T-cell (primary cell): ENCODE measurements at regions not wholly inside any gene's neighbourhood (a gene's known extent, or its start where the extent isn't known, plus 50 kb on each side); places are given as distances from the start of the nearest gene placed in this dataset.
A peak's percentile ranks its signal among the peaks of the same experiment; 100 is the strongest.
"Not testable (repeated sequence)": the region's sequence is repeated elsewhere in the genome, so short reads cannot be mapped to it uniquely, and the experiment has no call there.

ENCODE experiments used
- ATAC-seq, 4 experiments: fragments of 200-7000 bp in 3 of 4; fragments of 150-1000 bp in 1 of 4; cut with Tn5 transposase; replicated peaks in 1 of 4; 1 replicate in 3 of 4; 2 replicates in 1 of 4; pipeline ENCODE4 v1.10.0; 2021; ENCODE audit warnings: moderate library complexity in 3 of 4, mild to moderate bottlenecking in 2 of 4, moderate number of reproducible peaks in 1 of 4
- CTCF ChIA-PET, 2 donors: fragments of 300-600 bp; sonication (Branson Sonifier 250); formaldehyde crosslinking; loops; one replicate each; lab custom pipeline; 2022; ENCODE audit warnings: antibody characterized with exemption in 2 of 2; lab: Charles Lee
- POLR2A ChIA-PET, 2 donors: fragments of 300-600 bp; sonication (Branson Sonifier 250); formaldehyde crosslinking; loops; one replicate each; lab custom pipeline; 2022; ENCODE audit warnings: antibody characterized with exemption in 2 of 2; lab: Charles Lee
- DNase-seq, 35 experiments: peaks; one replicate each; pipeline versions ENCODE4 v3.0.0 to v3.0.0-alpha.2; 2013 to 2023
- H3K27ac ChIP-seq: one replicate; pipeline ENCODE4 v1.5.1; 2013; ENCODE audit warnings: low read length
- H3K27me3 ChIP-seq, 2 experiments: replicated peaks in 1 of 2; 1 replicate in 1 of 2; 2 replicates in 1 of 2; pipeline versions ENCODE4 v1.6.1 to v1.7.0; 2013; ENCODE audit warnings: low read length in 1 of 2, mixed read lengths in 1 of 2; ENCODE audit not compliant: control insufficient read depth in 2 of 2, insufficient read depth in 2 of 2; ENCODE audit errors: extremely low read depth in 1 of 2
- H3K36me3 ChIP-seq, 2 donors: 1 replicate in 1 of 2; 2 replicates in 1 of 2; pipeline versions ENCODE4 v1.6.1 to v1.7.0; 2013; ENCODE audit warnings: low read length in 1 of 2; ENCODE audit not compliant: control insufficient read depth in 2 of 2, insufficient read depth in 1 of 2; ENCODE audit errors: extremely low read depth in 1 of 2
- H3K4me1 ChIP-seq, 2 experiments: 1 replicate in 1 of 2; 2 replicates in 1 of 2; pipeline versions ENCODE4 v1.6.1 to v1.7.0; 2013; ENCODE audit warnings: low read length in 2 of 2, mixed read lengths in 1 of 2; ENCODE audit not compliant: insufficient read depth in 2 of 2, control insufficient read depth in 1 of 2; ENCODE audit errors: extremely low read depth in 1 of 2
- H3K4me3 ChIP-seq, 2 donors: 1 replicate in 1 of 2; 2 replicates in 1 of 2; pipeline versions ENCODE4 v1.5.1 to v1.7.0; 2013; ENCODE audit warnings: mild to moderate bottlenecking in 2 of 2, low read length in 1 of 2, moderate library complexity in 1 of 2; ENCODE audit not compliant: control insufficient read depth in 1 of 2; ENCODE audit errors: extremely low read depth in 1 of 2
- H3K9me3 ChIP-seq: 2 replicates; pipeline ENCODE4 v1.7.0; 2013
- H3K27ac Mint-ChIP-seq, 2 donors: one replicate each; pipeline ENCODE4 v1.8.0; 2020 to 2021; ENCODE audit warnings: mild to moderate bottlenecking in 2 of 2, mixed read lengths in 2 of 2
- H3K27me3 Mint-ChIP-seq, 2 donors: one replicate each; pipeline ENCODE4 v1.8.0; 2021 to 2022; ENCODE audit warnings: mixed read lengths in 2 of 2
- H3K36me3 Mint-ChIP-seq: one replicate; pipeline ENCODE4 v1.8.0; 2021; ENCODE audit warnings: mixed read lengths
- H3K4me1 Mint-ChIP-seq, 3 donors: one replicate each; pipeline ENCODE4 v1.8.0; 2020 to 2022; ENCODE audit warnings: mixed read lengths in 3 of 3, mild to moderate bottlenecking in 1 of 3
- H3K4me3 Mint-ChIP-seq, 3 donors: one replicate each; pipeline ENCODE4 v1.8.0; 2020 to 2022; ENCODE audit warnings: mild to moderate bottlenecking in 3 of 3, mixed read lengths in 3 of 3, moderate library complexity in 3 of 3
- H3K9me3 Mint-ChIP-seq, 3 donors: one replicate each; pipeline ENCODE4 v1.8.0; 2020 to 2022; ENCODE audit warnings: mixed read lengths in 3 of 3
- WGBS: methylation state at CpG from one replicate; pipeline ENCODE4 v1.1.5; 2013; ENCODE audit warnings: missing lambda C conversion rate; ENCODE audit not compliant: insufficient coverage; 5-methylcytosine and 5-hydroxymethylcytosine counted together

DNA sequence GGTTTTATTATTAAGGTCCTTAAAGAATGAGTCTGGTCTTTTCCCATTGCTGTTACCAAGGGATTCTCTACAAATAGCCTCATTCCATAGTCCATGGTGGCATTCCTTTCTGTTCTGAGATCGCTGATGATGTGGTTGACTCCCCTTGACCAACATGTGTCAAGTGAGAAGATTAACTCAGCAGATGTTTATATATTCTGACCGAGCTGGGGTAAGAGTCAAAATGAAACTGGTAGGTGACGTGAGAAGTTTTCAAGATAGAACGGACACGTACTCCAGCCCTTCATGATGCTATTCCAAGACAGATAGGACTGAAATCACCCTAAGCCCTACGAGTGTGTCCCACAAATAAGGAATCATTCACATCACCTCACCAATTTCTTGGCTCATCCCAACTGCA is 155.5 kb upstream of the WWC1 start:
- POLR2A ChIA-PET: no interaction called here
- Mint-ChIP-seq H3K4me3 (no peak overlapping the region), H3K36me3 (no peaks in the 10 kb centered on the region), H3K4me1 (peaks cover 0 to 3% (median 0%) of the 10 kb centered on the region in 3 donors), H3K9me3 (peaks cover 0 to 3% (median 0%) of the 10 kb centered on the region in 3 donors), H3K27me3 (no peaks in the 10 kb centered on the region), H3K27ac (no peak overlapping the region)
- no peaks in the 10 kb centered on the region for H3K4me1 ChIP-seq
- H3K4me3 ChIP-seq: no peak overlapping the region
- CTCF ChIA-PET: no interaction called here
- DNase-seq (no peak), ATAC-seq (no peak)
- H3K36me3 ChIP-seq: no peaks in the 10 kb centered on the region
- H3K27me3 ChIP-seq: no peaks in the 10 kb centered on the region
- no peaks in the 10 kb centered on the region for H3K9me3 ChIP-seq
- no peak overlapping the region for H3K27ac ChIP-seq
- 39% methylated on average over 3 of the region's 6 CpGs for WGBS

DNA sequence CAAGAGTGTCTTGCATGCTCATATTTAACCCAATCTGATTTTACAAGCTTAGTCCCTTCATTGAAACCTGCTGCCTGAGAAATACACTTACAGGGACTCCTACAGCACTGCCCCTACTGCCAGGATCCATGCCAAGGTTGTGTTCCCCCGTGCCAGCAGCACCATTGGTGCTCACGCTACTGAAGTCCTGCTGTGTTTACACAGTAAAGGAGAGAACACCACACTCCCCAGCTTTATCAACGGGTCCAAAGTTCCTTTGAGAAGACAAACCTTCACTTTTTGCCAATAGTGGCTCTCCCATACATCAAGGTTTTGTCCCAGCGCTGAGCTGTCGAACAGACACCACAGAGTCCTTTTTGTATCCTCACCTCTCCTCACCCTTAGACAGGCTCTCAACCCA is 155.1 kb upstream of the WWC1 start:
- H3K27me3 ChIP-seq: no peaks in the 10 kb centered on the region
- H3K9me3 ChIP-seq: no peaks in the 10 kb centered on the region
- no peaks in the 10 kb centered on the region for H3K36me3 Mint-ChIP-seq
- H3K4me3 Mint-ChIP-seq: no peak overlapping the region
- DNase-seq (no peak), ATAC-seq (no peak)
- no peaks in the 10 kb centered on the region for H3K36me3 ChIP-seq
- ChIA-PET POLR2A (interaction anchor here in 1 of 2 donors (0.5 kb wide), 1 partner anchor 19 kb away, joined by 7 read pairs; no protein-coding TSS in a partner anchor), CTCF (no interaction called here)
- H3K9me3 Mint-ChIP-seq: peaks cover 0 to 3% (median 0%) of the 10 kb centered on the region in 3 donors
- H3K27me3 Mint-ChIP-seq: no peaks in the 10 kb centered on the region
- H3K4me1 ChIP-seq: no peaks in the 10 kb centered on the region
- no peak overlapping the region for H3K27ac Mint-ChIP-seq
- H3K27ac ChIP-seq: no peak overlapping the region
- no peak overlapping the region for H3K4me3 ChIP-seq
- WGBS: 77% methylated on average over 2 of the region's 5 CpGs
- H3K4me1 Mint-ChIP-seq: peaks cover 0 to 3% (median 0%) of the 10 kb centered on the region in 3 donors

DNA sequence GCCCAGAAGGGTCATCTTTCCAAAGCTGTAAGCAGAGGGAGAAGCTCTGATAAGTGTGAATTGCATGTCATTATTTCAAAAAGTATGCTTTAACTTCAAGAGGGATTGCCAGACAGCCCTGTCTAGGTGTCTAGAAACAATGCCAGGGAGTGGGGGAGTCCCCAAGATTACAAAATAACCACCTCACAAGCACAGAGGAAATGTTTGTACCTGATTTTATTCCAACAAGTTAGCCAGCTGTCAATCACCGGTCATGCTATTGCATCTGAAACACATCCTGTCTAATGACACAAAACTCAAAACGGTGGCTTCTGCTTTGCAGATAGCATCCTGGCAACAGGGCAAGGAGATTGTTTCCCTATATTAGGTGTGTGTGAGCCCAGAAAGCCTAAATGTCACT is 154.2 kb upstream of the WWC1 start:
- Histone ChIP-seq H3K9me3 (no peaks in the 10 kb centered on the region), H3K27ac (no peak overlapping the region), H3K27me3 (no peaks in the 10 kb centered on the region), H3K4me1 (no peaks in the 10 kb centered on the region), H3K4me3 (no peak overlapping the region), H3K36me3 (no peaks in the 10 kb centered on the region)
- peaks cover 0 to 3% (median 0%) of the 10 kb centered on the region in 3 donors for H3K4me1 Mint-ChIP-seq
- H3K27me3 Mint-ChIP-seq: no peaks in the 10 kb centered on the region
- DNase-seq: peak in 1 of 35 experiments; percentile 6
- WGBS: no CpG with 5 or more reads among the region's 2 CpGs
- no peak for ATAC-seq
- H3K4me3 Mint-ChIP-seq: no peak overlapping the region
- H3K27ac Mint-ChIP-seq: no peak overlapping the region
- H3K36me3 Mint-ChIP-seq: no peaks in the 10 kb centered on the region
- H3K9me3 Mint-ChIP-seq: peaks cover 0 to under 1% (median 0%) of the 10 kb centered on the region in 3 donors
- ChIA-PET POLR2A (no interaction called here), CTCF (no interaction called here)

DNA sequence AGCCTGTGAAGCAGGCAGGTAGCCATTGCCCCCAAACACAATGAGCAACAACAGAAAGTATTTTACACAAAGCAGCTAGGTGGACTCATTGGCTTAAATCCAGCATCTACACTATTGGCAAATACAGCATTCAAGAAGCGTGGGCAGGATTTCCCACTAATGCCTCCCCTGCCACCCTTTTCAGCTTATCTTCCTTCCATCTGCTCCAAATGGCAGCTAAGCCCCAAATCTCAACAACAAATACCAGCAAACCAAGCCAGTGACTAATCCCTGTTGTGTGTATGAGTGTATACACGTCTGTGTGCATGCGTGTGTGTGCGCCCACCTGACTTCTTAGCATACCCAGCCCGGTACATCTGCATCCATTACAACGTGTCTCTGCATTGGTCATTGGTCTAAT is 151.2 kb upstream of the WWC1 start:
- WGBS: 90% methylated on average over 4 of the region's 6 CpGs

DNA sequence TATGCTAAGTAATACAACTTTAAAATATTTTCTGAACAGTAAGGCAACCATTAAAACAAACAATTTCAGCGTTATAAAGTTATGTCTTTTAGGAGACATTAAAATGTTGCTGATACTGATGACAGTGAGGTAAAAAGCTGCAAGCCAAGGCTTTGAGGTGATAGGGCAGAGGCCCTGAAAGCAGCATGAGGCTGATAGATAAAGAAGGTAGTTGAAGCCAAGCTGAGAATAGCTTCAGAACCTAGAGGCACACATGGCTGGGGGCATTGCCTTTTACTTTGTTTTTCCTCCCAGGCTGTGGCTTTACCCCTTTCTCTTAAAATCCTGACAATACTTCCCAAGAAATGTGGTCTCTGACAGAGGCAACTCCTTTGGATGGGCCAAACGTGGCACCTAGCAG is 149.0 kb upstream of the WWC1 start:
- no peak for DNase-seq
- Mint-ChIP-seq H3K27me3 (peaks cover 0 to 2% of the 10 kb centered on the region in 2 donors), H3K4me1 (peaks cover 0 to 2% (median 0%) of the 10 kb centered on the region in 3 donors), H3K4me3 (no peak overlapping the region), H3K27ac (no peak overlapping the region), H3K9me3 (peaks cover 0 to 4% (median 0%) of the 10 kb centered on the region in 3 donors), H3K36me3 (no peaks in the 10 kb centered on the region)
- no peaks in the 10 kb centered on the region for H3K27me3 ChIP-seq
- CTCF ChIA-PET: no interaction called here
- no CpG with 5 or more reads among the region's 2 CpGs for WGBS
- H3K4me1 ChIP-seq: no peaks in the 10 kb centered on the region
- no peaks in the 10 kb centered on the region for H3K9me3 ChIP-seq
- H3K36me3 ChIP-seq: no peaks in the 10 kb centered on the region
- no peak for ATAC-seq
- H3K4me3 ChIP-seq: no peak overlapping the region
- H3K27ac ChIP-seq: no peak overlapping the region
- POLR2A ChIA-PET: no interaction called here

More for the DNA sequence above, 151.2 kb upstream of the WWC1 start:
- Mint-ChIP-seq H3K27me3 (no peaks in the 10 kb centered on the region), H3K4me3 (no peak overlapping the region), H3K36me3 (no peaks in the 10 kb centered on the region), H3K4me1 (peaks cover 0 to 5% (median 0%) of the 10 kb centered on the region in 3 donors), H3K9me3 (no peaks in the 10 kb centered on the region), H3K27ac (no peak overlapping the region)
- H3K9me3 ChIP-seq: no peaks in the 10 kb centered on the region
- no peak overlapping the region for H3K4me3 ChIP-seq
- POLR2A ChIA-PET: no interaction called here
- H3K27me3 ChIP-seq: no peaks in the 10 kb centered on the region
- no peaks in the 10 kb centered on the region for H3K4me1 ChIP-seq
- CTCF ChIA-PET: no interaction called here
- no peak overlapping the region for H3K27ac ChIP-seq
- no peak for ATAC-seq
- no peaks in the 10 kb centered on the region for H3K36me3 ChIP-seq
- no peak for DNase-seq

DNA sequence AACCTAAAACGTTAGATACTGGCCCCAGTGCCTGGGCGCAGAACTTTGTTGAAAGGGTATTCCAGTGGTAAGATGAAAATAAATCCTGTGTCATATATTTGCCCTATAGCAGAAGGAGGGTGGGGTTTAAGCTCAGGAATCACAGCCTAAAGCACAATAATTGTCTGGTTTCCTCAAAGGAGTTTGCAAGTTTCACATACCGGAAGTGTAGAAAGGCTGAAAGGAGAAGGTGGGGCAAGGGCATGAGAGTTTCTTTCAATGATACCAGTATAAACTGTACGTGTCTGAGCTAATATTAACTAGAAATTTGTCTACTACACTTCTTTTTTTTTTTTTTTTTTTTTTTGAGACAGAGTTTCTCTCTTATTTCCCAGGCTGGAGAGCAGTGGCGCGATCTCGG is 147.9 kb upstream of the WWC1 start:
- POLR2A ChIA-PET: interaction anchor here in 1 of 2 donors (0.6 kb wide), 2 partner anchors 522 to 770 kb away, joined by 5 to 7 read pairs; no protein-coding TSS in a partner anchor
- WGBS: no CpG with 5 or more reads among the region's 7 CpGs
- H3K27ac ChIP-seq, H3K4me1 ChIP-seq, CTCF ChIA-PET, H3K4me3 ChIP-seq, H3K9me3 Mint-ChIP-seq, H3K27me3 Mint-ChIP-seq, H3K4me1 Mint-ChIP-seq, H3K9me3 ChIP-seq, H3K4me3 Mint-ChIP-seq, H3K36me3 ChIP-seq, H3K27me3 ChIP-seq, H3K36me3 Mint-ChIP-seq, H3K27ac Mint-ChIP-seq, ATAC-seq, DNase-seq: not testable (repeated sequence)

DNA sequence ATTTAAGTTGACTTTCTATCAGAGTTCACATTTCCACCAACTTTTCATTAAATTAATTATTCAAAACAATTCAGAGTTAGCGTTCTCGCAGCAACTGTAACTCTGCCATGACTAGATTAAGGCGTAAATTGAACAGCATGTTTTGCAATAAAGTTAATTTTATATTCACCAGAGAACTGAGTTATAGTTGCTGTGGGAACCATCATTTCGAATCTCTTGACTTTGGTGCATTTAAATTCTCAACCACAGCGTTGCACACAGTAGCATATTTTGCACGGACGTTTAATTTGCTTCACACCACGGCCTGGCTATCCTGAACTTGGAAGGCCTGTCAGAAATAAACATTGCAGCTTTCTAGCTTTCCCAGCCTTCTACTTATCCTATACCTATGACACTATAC is 144.3 kb upstream of the WWC1 start:
- no peak overlapping the region for H3K4me3 ChIP-seq
- peaks cover 0 to 4% (median 0%) of the 10 kb centered on the region in 3 donors for H3K9me3 Mint-ChIP-seq
- no peaks in the 10 kb centered on the region for H3K9me3 ChIP-seq
- H3K27ac Mint-ChIP-seq: no peak overlapping the region
- H3K4me3 Mint-ChIP-seq: no peak overlapping the region
- peaks cover 8 to 11% of the 10 kb centered on the region in 2 donors for H3K27me3 Mint-ChIP-seq
- 72% methylated on average over 3 of the region's 8 CpGs for WGBS
- H3K36me3 Mint-ChIP-seq: no peaks in the 10 kb centered on the region
- H3K27ac ChIP-seq: no peak overlapping the region
- no peaks in the 10 kb centered on the region for H3K4me1 ChIP-seq
- DNase-seq (no peak), ATAC-seq (no peak)
- peaks cover 0 to 2% (median 0%) of the 10 kb centered on the region in 3 donors for H3K4me1 Mint-ChIP-seq
- CTCF ChIA-PET: no interaction called here
- H3K36me3 ChIP-seq: no peaks in the 10 kb centered on the region
- POLR2A ChIA-PET: no interaction called here
- H3K27me3 ChIP-seq: peaks cover 0 to 15% of the 10 kb centered on the region in 2 experiments
